ENCODE measurements at regions not wholly inside any gene's neighbourhood (a gene's known extent, or its start where the extent isn't known, plus 50 kb on each side); places are given as distances from the start of the nearest gene placed in this dataset.
A peak's percentile ranks its signal among the peaks of the same experiment; 100 is the strongest.

GRCh38 chr4:4673070-4673469 is 131.2 kb upstream of the STX18 start (continued):
- TF ChIP-seq ZBTB49 (CRISPR knock-in tag; IDR thresholded peaks at IDR 0.05; ENCODE audit: borderline replicate concordance) (no peak), SMAD4 (CRISPR knock-in tag; conservative IDR thresholded peaks at IDR 0.05) (no peak), ZNF436 (CRISPR knock-in tag; IDR thresholded peaks at IDR 0.05) (no peak), SMARCB1 (IDR thresholded peaks at IDR 0.05; ENCODE audit: insufficient read length, low read depth) (no peak), TAF15 (IDR thresholded peaks at IDR 0.05; ENCODE audit: low read depth, low read length) (no peak), CBX8 (IDR thresholded peaks at IDR 0.05; ENCODE audit: borderline replicate concordance, extremely low read depth, low read depth, low read length, poor library complexity, severe bottlenecking) (no peak), NCOR1 (IDR thresholded peaks at IDR 0.05) (no peak), ATF7 (IDR thresholded peaks at IDR 0.05) (peak; percentile 31; the same call in 1 of the 2 replicates), KDM2B (CRISPR knock-in tag; IDR thresholded peaks at IDR 0.05) (no peak), SNRNP70 (optimal IDR thresholded peaks at IDR 0.05; ENCODE audit: low read depth, low read length) (no peak), OTX1 (CRISPR knock-in tag; IDR thresholded peaks at IDR 0.05) (peak; percentile 85; the same call in 1 of the 2 replicates), ELF4 (CRISPR knock-in tag; IDR thresholded peaks at IDR 0.05) (peak; percentile 40; the same call in 1 of the 2 replicates), NEUROD1 (IDR thresholded peaks at IDR 0.05; ENCODE audit: borderline replicate concordance, low read depth, low read length, partially characterized antibody) (no peak), LEF1 (IDR thresholded peaks at IDR 0.05) (no peak), HNRNPK (IDR thresholded peaks at IDR 0.05; ENCODE audit: low read depth, low read length, poor library complexity, severe bottlenecking) (no peak), CBFB (CRISPR knock-in tag; IDR thresholded peaks at IDR 0.05) (no peak), RFX5 (IDR thresholded peaks at IDR 0.05; ENCODE audit: low read depth, low read length) (no peak), BRCA1 (IDR thresholded peaks at IDR 0.05) (no peak), BRCA1 (CRISPR knock-in tag; IDR thresholded peaks at IDR 0.05) (no peak), ZFP30 (CRISPR knock-in tag; IDR thresholded peaks at IDR 0.05; ENCODE audit: borderline replicate concordance) (no peak), TSHZ1 (CRISPR knock-in tag; IDR thresholded peaks at IDR 0.05) (no peak)

All from K562 (cell line).